Spleen (tissue), 11 donors: ENCODE measurements at regions not wholly inside any gene's neighbourhood (a gene's known extent, or its start where the extent isn't known, plus 50 kb on each side); places are given as distances from the start of the nearest gene placed in this dataset.

Source experiments
- DNase-seq: peaks from one replicate; pipeline ENCODE4 v3.0.0-alpha.2; 2020
- H3K27ac ChIP-seq, 8 donors: fragments of 200-600 bp; sonication (generic) in 7 of 8; 1 replicate in 4 of 8; 2 replicates in 4 of 8; pipeline versions ENCODE4 v1.5.0 to v1.8.0; 2016 to 2021; ENCODE audit warnings: inconsistent platforms in 4 of 8, mild to moderate bottlenecking in 4 of 8, moderate library complexity in 1 of 8
- H3K27me3 ChIP-seq, 7 donors: fragments of 200-600 bp; sonication (generic) in 6 of 7; replicated peaks in 1 of 7; 1 replicate in 4 of 7; 2 replicates in 3 of 7; pipeline versions ENCODE4 v1.5.0 to v1.8.0; 2016 to 2021; ENCODE audit warnings: inconsistent platforms in 3 of 7, mild to moderate bottlenecking in 1 of 7
- H3K36me3 ChIP-seq, 6 donors: fragments of 200-600 bp; sonication (generic) in 5 of 6; 1 replicate in 4 of 6; 2 replicates in 2 of 6; pipeline versions ENCODE4 v1.5.0 to v1.8.0; 2016 to 2021; ENCODE audit warnings: inconsistent platforms in 2 of 6
- H3K4me1 ChIP-seq, 6 donors: fragments of 200-600 bp; sonication (generic) in 5 of 6; 1 replicate in 3 of 6; 2 replicates in 3 of 6; pipeline versions ENCODE4 v1.5.0 to v1.8.0; 2016 to 2021; ENCODE audit warnings: inconsistent platforms in 3 of 6
- H3K4me3 ChIP-seq, 8 donors: fragments of 200-600 bp; sonication (generic) in 7 of 8; 1 replicate in 4 of 8; 2 replicates in 4 of 8; pipeline versions ENCODE4 v1.5.0 to v1.8.0; 2016 to 2021; ENCODE audit warnings: inconsistent platforms in 4 of 8, mild to moderate bottlenecking in 4 of 8, moderate library complexity in 2 of 8
- H3K9me3 ChIP-seq, 8 donors: fragments of 200-600 bp; sonication (generic) in 7 of 8; 1 replicate in 4 of 8; 2 replicates in 4 of 8; pipeline versions ENCODE4 v1.5.0 to v1.8.0; 2016 to 2021; ENCODE audit warnings: inconsistent platforms in 4 of 8
- POLR2A ChIP-seq, 3 donors: fragments of 450-650 bp; IDR thresholded peaks; one replicate each; pipeline ENCODE4 v1.5.1; 2017; ENCODE audit warnings: antibody characterized with exemption in 3 of 3, mild to moderate bottlenecking in 1 of 3
- POLR2AphosphoS5 ChIP-seq, 3 donors: sonication (generic); formaldehyde crosslinking; IDR thresholded peaks; one replicate each; pipeline ENCODE4 v1.5.1; 2017; ENCODE audit warnings: antibody characterized with exemption in 3 of 3
- WGBS, 5 donors: extraction: QIAGEN DNeasy Blood & Tissue Kit in 3 of 5; methylation state at CpG; one replicate each; pipeline versions ENCODE4 v1.1.5 to v1.1.7; 2013 to 2018; 5-methylcytosine and 5-hydroxymethylcytosine counted together
- intact Hi-C: fragments of 100-400 bp; cut with DNase I; formaldehyde crosslinking; loops from one replicate; pipeline ENCODE4 v1.15.0; 2023; ENCODE audit warnings: low total_unique reads
- TF ChIP-seq, protein P1 (sequence below), 11 experiments: fragments of 200-600 bp in 7 of 11; fragments of 450-650 bp in 4 of 11; sonication (generic) in 4 of 11; IDR thresholded peaks in 8 of 11; conservative IDR thresholded peaks in 3 of 11; 1 replicate in 7 of 11; 2 replicates in 4 of 11; pipeline versions ENCODE4 v1.4.0 to v1.8.0; 2016 to 2021; ENCODE audit warnings: antibody characterized with exemption in 11 of 11, inconsistent platforms in 4 of 11, mild to moderate bottlenecking in 1 of 11
- donor health status: healthy with polysubstance abuse.
- donor health status: DM: no; HTN: no; CAD: no; lungs with moderate emphysema.
- donor health status: DM: no; HTN: no; CAD: no.
- donor health status: Bipolar disorder and iron deficiency.
- donor health status: healthy.
- donor health status: DM: no; HTN: no; CAD: no.
- donor health status: DM: yes; HTN: yes; CAD: no.

GRCh38 chr3:83454353-83454752 is 1504.4 kb upstream of the CADM2 start:
- no peaks in the 10 kb centered on the region for H3K36me3 ChIP-seq
- H3K9me3 ChIP-seq, result peaks cover 0 to 4% (median 0%) of the 10 kb centered on the region in 8 donors
- WGBS, 5 donors, result 88 to 95% (median 90%) methylated on average over 4 of the region's 4 CpGs
- no peaks in the 10 kb centered on the region for H3K4me1 ChIP-seq
- DNase-seq, result no peak
- TF ChIP-seq POLR2AphosphoS5 (IDR thresholded peaks at IDR 0.05), result no peak
- no peak for TF ChIP-seq POLR2A (IDR thresholded peaks at IDR 0.05)
- TF ChIP-seq, protein P1, sequence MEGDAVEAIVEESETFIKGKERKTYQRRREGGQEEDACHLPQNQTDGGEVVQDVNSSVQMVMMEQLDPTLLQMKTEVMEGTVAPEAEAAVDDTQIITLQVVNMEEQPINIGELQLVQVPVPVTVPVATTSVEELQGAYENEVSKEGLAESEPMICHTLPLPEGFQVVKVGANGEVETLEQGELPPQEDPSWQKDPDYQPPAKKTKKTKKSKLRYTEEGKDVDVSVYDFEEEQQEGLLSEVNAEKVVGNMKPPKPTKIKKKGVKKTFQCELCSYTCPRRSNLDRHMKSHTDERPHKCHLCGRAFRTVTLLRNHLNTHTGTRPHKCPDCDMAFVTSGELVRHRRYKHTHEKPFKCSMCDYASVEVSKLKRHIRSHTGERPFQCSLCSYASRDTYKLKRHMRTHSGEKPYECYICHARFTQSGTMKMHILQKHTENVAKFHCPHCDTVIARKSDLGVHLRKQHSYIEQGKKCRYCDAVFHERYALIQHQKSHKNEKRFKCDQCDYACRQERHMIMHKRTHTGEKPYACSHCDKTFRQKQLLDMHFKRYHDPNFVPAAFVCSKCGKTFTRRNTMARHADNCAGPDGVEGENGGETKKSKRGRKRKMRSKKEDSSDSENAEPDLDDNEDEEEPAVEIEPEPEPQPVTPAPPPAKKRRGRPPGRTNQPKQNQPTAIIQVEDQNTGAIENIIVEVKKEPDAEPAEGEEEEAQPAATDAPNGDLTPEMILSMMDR (IDR thresholded peaks at IDR 0.05 in 8 of 11, conservative IDR thresholded peaks at IDR 0.05 in 3 of 11), result no peak
- no peak overlapping the region for H3K4me3 ChIP-seq
- no peaks in the 10 kb centered on the region for H3K27me3 ChIP-seq
- intact Hi-C loops, result no loop called here
- H3K27ac ChIP-seq, result no peak overlapping the region

DNA sequence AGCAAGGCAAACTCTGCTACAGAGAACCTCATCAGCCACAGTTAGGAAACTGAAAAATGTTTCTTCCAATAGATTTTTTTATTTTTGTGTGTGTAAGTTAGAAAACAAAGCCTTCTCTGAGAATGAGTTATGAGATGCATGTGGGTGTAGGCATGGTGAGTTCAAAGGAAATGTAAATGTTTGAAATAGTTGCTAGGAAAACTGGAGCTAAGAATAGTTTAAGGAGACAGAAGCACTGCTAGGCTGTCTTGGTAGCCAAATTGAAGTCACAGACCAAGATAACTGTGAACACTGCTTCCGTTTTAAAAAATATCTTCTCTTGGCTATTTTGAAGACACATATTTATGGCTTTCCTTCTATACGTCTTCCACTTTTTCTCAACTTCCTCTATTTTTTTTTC is 1501.2 kb upstream of the CADM2 start:
- H3K36me3 ChIP-seq, result no peaks in the 10 kb centered on the region
- no peaks in the 10 kb centered on the region for H3K27me3 ChIP-seq
- peaks cover 0 to 6% (median 0%) of the 10 kb centered on the region in 8 donors for H3K9me3 ChIP-seq
- intact Hi-C loops, result no loop called here
- no peak overlapping the region for H3K4me3 ChIP-seq
- WGBS, 5 donors, result 7 to 18% (median 11%) methylated on average over 2 of the region's 2 CpGs
- H3K27ac ChIP-seq, result no peak overlapping the region
- TF ChIP-seq, protein P1 (IDR thresholded peaks at IDR 0.05 in 8 of 11, conservative IDR thresholded peaks at IDR 0.05 in 3 of 11), result no peak
- no peak for TF ChIP-seq POLR2A (IDR thresholded peaks at IDR 0.05)
- TF ChIP-seq POLR2AphosphoS5 (IDR thresholded peaks at IDR 0.05), result no peak
- no peaks in the 10 kb centered on the region for H3K4me1 ChIP-seq
- no peak for DNase-seq

DNA sequence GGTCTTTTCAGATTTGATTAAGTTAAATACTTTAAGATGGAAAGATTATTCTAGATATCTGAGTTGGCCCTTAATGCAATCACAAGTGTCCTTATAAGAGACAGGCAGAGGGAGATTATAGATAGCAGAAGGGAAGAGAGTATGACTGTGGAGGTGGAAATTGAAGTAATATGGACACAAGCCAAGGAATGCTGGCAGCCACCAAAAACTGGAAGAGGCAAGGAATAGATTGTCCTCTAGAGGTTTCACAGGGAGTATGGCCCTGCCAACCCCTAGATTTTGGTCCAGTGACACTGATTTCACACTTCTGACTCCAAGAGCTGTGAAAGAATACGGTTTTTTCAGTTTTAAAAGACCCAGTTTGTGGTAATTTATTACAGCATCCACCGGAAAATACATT is 1498.7 kb upstream of the CADM2 start:
- 67 to 89% (median 73%) methylated on average over 2 of the region's 2 CpGs for WGBS, 5 donors
- Histone ChIP-seq H3K4me1 (no peaks in the 10 kb centered on the region), H3K27ac (no peak overlapping the region), H3K36me3 (no peaks in the 10 kb centered on the region), H3K9me3 (peaks cover 0 to 6% (median 0%) of the 10 kb centered on the region in 8 donors), H3K4me3 (no peak overlapping the region), H3K27me3 (no peaks in the 10 kb centered on the region)
- TF ChIP-seq POLR2AphosphoS5 (IDR thresholded peaks at IDR 0.05), result no peak
- TF ChIP-seq, protein P1 (IDR thresholded peaks at IDR 0.05 in 8 of 11, conservative IDR thresholded peaks at IDR 0.05 in 3 of 11), result no peak
- intact Hi-C loops, result no loop called here
- DNase-seq, result no peak

GRCh38 chr3:83461411-83461810 is 1497.4 kb upstream of the CADM2 start:
- no peak for DNase-seq
- TF ChIP-seq, protein P1 (IDR thresholded peaks at IDR 0.05 in 8 of 11, conservative IDR thresholded peaks at IDR 0.05 in 3 of 11), result no peak
- TF ChIP-seq POLR2AphosphoS5 (IDR thresholded peaks at IDR 0.05) (no peak), POLR2A (IDR thresholded peaks at IDR 0.05) (no peak)
- H3K27me3 ChIP-seq, result no peaks in the 10 kb centered on the region
- no peaks in the 10 kb centered on the region for H3K4me1 ChIP-seq
- H3K4me3 ChIP-seq, result no peak overlapping the region
- H3K27ac ChIP-seq, result no peak overlapping the region
- WGBS, 5 donors, result 82 to 98% (median 94%) methylated on average over 1 of the region's 1 CpG
- intact Hi-C loops, result no loop called here
- no peaks in the 10 kb centered on the region for H3K36me3 ChIP-seq
- peaks cover 0 to 6% (median 0%) of the 10 kb centered on the region in 8 donors for H3K9me3 ChIP-seq
